ENCODE measurements at regions not wholly inside any gene's neighbourhood (a gene's known extent, or its start where the extent isn't known, plus 50 kb on each side); places are given as distances from the start of the nearest gene placed in this dataset.

DNA sequence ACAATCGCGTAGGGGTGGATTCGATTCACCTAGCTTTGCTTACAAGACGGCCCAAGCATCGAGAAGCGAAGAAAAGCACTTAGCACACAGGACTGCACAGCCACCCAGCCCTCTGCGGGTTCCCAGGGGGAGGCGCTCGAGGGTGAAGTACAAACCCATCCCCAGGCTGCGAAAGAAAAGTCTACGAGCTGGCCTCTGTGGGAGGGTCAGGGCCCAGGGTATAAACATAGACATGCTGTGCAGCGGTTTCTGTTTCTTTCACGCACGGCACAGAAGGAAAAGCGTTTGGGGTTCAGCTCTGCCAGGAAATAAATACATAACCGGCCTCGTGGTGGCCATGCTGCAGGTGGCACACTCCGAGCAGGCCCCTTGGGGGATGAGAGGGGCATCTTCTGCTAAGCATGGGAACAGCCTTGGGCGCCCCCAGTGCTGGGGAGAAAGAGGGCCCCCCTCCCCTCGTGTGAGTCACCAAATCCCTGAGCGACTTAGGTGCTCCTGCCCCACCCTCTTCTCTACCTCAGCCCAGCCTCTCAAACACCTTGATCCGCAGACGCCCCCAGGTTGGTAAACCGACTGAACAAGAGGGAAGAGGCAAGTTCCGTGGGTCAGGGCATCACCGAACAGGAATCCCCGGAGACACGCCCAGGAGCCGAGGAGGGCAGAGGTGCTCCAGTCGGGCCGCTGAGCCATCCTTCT is 91.6 kb upstream of the RIPOR2 start:
- DNase-seq (ENCODE audit: low read depth, low spot score) = no peak

DNA sequence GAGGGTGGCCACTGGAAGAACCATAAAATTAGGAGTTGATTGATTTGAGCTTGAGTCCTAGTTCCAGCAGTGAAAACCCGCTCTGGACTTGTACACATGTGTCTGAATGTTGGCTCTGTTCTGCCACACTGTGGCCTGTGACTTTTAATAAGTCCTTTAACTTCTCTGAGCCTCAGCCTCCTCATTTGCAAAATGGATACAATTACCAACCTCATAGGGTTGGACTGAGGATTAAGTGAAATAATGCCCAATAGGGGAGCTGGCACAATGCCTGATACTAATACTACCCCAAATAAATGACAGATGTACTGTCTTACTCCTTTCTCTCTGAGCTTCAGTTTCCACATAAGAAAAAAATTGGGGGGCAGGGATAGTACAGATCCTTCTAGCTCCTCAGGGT is 92.6 kb upstream of the RIPOR2 start:
- Histone ChIP-seq H3K27me3 (ENCODE audit: insufficient read depth, insufficient read length) (no peaks in the 10 kb centered on the region), H3K36me3 (ENCODE audit: insufficient read depth, insufficient read length, low read length) (no peaks in the 10 kb centered on the region), H3K4me1 (ENCODE audit: insufficient read depth, insufficient read length) (peaks cover 2% of the 10 kb centered on the region), H3K9ac (ENCODE audit: insufficient read length, low read depth) (no peak overlapping the region), H3K4me3 (ENCODE audit: insufficient read length, low read depth) (no peak overlapping the region), H3K9me3 (ENCODE audit: insufficient read depth, low read length) (no peaks in the 10 kb centered on the region)
- no peak for TF ChIP-seq YY1 (IDR thresholded peaks at IDR 0.05; ENCODE audit: insufficient read depth, insufficient read length)
- no peak for TF ChIP-seq ZNF274 (IDR thresholded peaks at IDR 0.05; ENCODE audit: low read depth, low read length)
- TF ChIP-seq SUZ12 (IDR thresholded peaks at IDR 0.05; ENCODE audit: extremely low read depth, insufficient read depth, insufficient read length) = no peak
- no peak for DNase-seq (ENCODE audit: low read depth, low spot score)

More for the DNA sequence above, 91.6 kb upstream of the RIPOR2 start:
- Histone ChIP-seq H3K4me1 (ENCODE audit: insufficient read depth, insufficient read length) (peaks cover 2% of the 10 kb centered on the region), H3K27me3 (ENCODE audit: insufficient read depth, insufficient read length) (no peaks in the 10 kb centered on the region), H3K9ac (ENCODE audit: insufficient read length, low read depth) (no peak overlapping the region), H3K9me3 (ENCODE audit: insufficient read depth, low read length) (no peaks in the 10 kb centered on the region), H3K4me3 (ENCODE audit: insufficient read length, low read depth) (no peak overlapping the region), H3K36me3 (ENCODE audit: insufficient read depth, insufficient read length, low read length) (no peaks in the 10 kb centered on the region)
- TF ChIP-seq ZNF274 (IDR thresholded peaks at IDR 0.05; ENCODE audit: low read depth, low read length) (no peak), SUZ12 (IDR thresholded peaks at IDR 0.05; ENCODE audit: extremely low read depth, insufficient read depth, insufficient read length) (no peak), YY1 (IDR thresholded peaks at IDR 0.05; ENCODE audit: insufficient read depth, insufficient read length) (no peak)

DNA sequence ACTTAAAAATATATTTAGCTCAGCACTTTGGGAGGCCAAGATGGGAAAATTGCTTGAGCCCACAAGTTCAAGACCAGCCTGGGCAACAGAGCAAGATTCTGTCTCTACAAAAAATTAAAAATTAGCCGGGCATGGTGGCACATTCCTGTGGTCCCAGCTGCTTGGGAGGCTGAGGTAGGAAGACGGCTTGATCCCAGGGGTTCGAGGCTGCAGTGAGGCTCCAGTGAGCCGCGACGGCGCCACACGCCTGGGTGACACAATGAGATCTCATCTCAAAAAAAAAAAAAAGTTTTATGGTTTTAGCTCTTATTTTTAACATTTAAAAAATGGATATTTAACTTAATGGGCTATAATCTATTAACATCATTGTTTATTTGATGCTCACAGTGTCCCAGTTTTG is 97.2 kb upstream of the RIPOR2 start:
- no peak for DNase-seq (ENCODE audit: low read depth, low spot score)
- no peaks in the 10 kb centered on the region for H3K27me3 ChIP-seq (ENCODE audit: insufficient read depth, insufficient read length)
- H3K36me3 ChIP-seq (ENCODE audit: insufficient read depth, insufficient read length, low read length) = no peaks in the 10 kb centered on the region
- H3K4me3 ChIP-seq (ENCODE audit: insufficient read length, low read depth) = no peak overlapping the region
- TF ChIP-seq YY1 (IDR thresholded peaks at IDR 0.05; ENCODE audit: insufficient read depth, insufficient read length) (no peak), SUZ12 (IDR thresholded peaks at IDR 0.05; ENCODE audit: extremely low read depth, insufficient read depth, insufficient read length) (no peak), ZNF274 (IDR thresholded peaks at IDR 0.05; ENCODE audit: low read depth, low read length) (no peak)
- H3K9ac ChIP-seq (ENCODE audit: insufficient read length, low read depth) = no peak overlapping the region
- no peaks in the 10 kb centered on the region for H3K9me3 ChIP-seq (ENCODE audit: insufficient read depth, low read length)
- no peaks in the 10 kb centered on the region for H3K4me1 ChIP-seq (ENCODE audit: insufficient read depth, insufficient read length)

DNA sequence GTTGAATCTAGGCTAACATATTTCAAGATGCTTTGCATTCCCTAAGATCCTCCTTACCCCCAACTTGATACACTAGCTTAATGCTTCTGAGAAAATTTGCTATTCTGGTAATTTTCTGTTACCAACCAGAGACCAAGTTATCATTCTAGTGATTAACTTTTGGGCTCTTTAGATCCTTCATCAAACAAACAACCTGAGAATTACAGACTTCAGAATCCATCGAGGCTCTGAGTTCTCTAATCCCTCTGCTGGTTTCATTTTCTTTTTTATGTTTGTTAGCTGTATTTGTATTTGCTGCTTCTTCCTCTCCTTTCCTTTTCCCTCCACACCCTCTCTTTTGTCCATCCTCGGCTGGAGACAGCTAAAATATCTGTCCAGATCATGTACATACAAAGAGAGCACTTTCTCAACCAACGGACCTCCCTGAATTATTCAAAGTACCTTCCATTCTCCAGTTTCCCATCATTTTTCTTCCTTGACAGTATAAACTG is 98.7 kb upstream of the RIPOR2 start:
- Histone ChIP-seq H3K36me3 (ENCODE audit: insufficient read depth, insufficient read length, low read length) (no peaks in the 10 kb centered on the region), H3K9ac (ENCODE audit: insufficient read length, low read depth) (no peak overlapping the region), H3K4me1 (ENCODE audit: insufficient read depth, insufficient read length) (no peaks in the 10 kb centered on the region), H3K4me3 (ENCODE audit: insufficient read length, low read depth) (no peak overlapping the region), H3K9me3 (ENCODE audit: insufficient read depth, low read length) (no peaks in the 10 kb centered on the region), H3K27me3 (ENCODE audit: insufficient read depth, insufficient read length) (no peaks in the 10 kb centered on the region)
- no peak for DNase-seq (ENCODE audit: low read depth, low spot score)
- TF ChIP-seq SUZ12 (IDR thresholded peaks at IDR 0.05; ENCODE audit: extremely low read depth, insufficient read depth, insufficient read length) (no peak), YY1 (IDR thresholded peaks at IDR 0.05; ENCODE audit: insufficient read depth, insufficient read length) (no peak), ZNF274 (IDR thresholded peaks at IDR 0.05; ENCODE audit: low read depth, low read length) (no peak)

DNA sequence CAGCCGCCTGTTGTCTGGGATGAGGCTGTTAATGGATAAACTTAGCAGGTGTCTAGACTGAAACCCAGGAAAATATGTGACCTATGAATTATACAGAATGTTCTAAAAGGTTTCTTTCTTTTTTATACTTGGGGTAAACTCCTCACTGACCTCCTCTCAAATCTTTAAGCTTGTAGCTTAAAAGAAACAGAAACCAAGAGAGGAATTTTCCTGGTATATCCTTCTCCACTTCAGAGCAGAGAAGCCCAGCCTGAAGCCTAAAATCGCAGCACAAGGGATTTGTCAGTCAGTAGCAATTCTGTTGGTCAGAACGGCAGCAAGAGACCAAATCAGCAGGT is 99.4 kb upstream of the RIPOR2 start:
- H3K9ac ChIP-seq (ENCODE audit: insufficient read length, low read depth) = no peak overlapping the region
- H3K4me3 ChIP-seq (ENCODE audit: insufficient read length, low read depth) = no peak overlapping the region
- TF ChIP-seq YY1 (IDR thresholded peaks at IDR 0.05; ENCODE audit: insufficient read depth, insufficient read length) = no peak
- no peak for TF ChIP-seq ZNF274 (IDR thresholded peaks at IDR 0.05; ENCODE audit: low read depth, low read length)
- H3K9me3 ChIP-seq (ENCODE audit: insufficient read depth, low read length) = no peaks in the 10 kb centered on the region
- no peaks in the 10 kb centered on the region for H3K4me1 ChIP-seq (ENCODE audit: insufficient read depth, insufficient read length)
- no peak for DNase-seq (ENCODE audit: low read depth, low spot score)
- no peaks in the 10 kb centered on the region for H3K27me3 ChIP-seq (ENCODE audit: insufficient read depth, insufficient read length)
- H3K36me3 ChIP-seq (ENCODE audit: insufficient read depth, insufficient read length, low read length) = no peaks in the 10 kb centered on the region

DNA sequence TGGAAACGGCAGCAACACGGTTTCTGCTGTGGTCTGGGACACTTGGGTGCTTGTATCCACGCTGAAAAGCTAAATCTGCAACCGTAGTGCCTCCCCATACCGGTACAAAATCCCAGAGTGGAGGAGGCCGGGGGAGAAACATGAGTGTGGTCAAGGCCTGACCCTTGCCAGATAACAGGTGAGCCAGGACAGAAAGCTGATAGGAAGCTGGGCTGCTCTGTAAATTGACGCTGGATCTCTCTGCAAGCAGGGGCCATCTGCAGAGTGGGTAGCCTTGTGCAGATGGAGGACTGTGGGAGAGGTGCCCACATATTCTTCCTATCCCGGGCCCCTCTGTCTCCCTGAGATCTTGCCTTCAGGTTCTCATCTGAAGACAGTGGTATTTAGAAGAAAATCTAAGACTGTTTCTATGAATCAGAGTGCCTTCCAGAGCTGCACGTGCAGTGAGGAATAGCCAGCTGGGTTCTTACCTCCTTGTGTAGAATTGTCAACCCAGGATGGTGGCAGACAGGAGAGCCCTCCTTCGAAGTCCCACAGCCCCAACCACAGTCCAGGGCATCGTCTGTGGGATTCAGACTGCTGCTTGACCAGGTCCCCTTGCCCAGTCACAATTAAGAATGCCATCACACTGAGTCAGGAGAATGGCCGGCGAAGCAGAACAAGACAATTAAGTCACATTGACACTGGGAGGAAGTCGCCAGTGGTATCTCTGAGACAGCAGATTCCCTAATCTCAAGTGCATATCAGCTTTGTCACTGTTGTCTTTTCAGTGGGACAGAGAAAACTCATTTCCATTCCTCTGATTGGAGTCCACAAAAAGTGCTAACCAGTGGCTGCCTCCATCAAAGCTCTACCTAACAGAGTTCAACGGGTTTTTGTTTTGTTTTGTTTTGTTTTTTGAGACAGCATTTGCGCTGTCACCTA is 100.0 kb upstream of the RIPOR2 start:
- no peak overlapping the region for H3K4me3 ChIP-seq (ENCODE audit: insufficient read length, low read depth)
- H3K4me1 ChIP-seq (ENCODE audit: insufficient read depth, insufficient read length) = no peaks in the 10 kb centered on the region

DNA sequence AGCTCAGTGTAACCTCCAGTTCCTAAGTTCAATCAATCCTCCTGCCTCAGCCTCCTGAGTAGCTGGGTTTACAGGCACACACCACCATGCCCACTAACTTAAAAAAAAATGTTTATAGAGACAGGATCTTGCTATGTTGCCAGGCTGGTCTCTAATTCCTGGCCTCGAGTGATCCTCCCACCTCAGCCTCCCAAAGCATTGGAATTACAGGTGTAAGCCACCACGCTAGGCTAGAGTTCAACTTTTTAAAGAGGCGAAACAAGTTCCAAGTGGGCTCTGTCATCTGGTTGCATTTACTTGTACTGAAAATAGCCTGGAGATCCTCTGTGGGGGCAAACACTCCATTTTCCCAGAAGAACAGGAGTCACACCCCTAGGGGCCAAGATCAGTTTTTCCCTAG is 100.7 kb upstream of the RIPOR2 start:
- no peaks in the 10 kb centered on the region for H3K9me3 ChIP-seq (ENCODE audit: insufficient read depth, low read length)
- no peak overlapping the region for H3K9ac ChIP-seq (ENCODE audit: insufficient read length, low read depth)
- no peaks in the 10 kb centered on the region for H3K4me1 ChIP-seq (ENCODE audit: insufficient read depth, insufficient read length)
- no peaks in the 10 kb centered on the region for H3K27me3 ChIP-seq (ENCODE audit: insufficient read depth, insufficient read length)
- no peaks in the 10 kb centered on the region for H3K36me3 ChIP-seq (ENCODE audit: insufficient read depth, insufficient read length, low read length)
- H3K4me3 ChIP-seq (ENCODE audit: insufficient read length, low read depth) = no peak overlapping the region
- TF ChIP-seq ZNF274 (IDR thresholded peaks at IDR 0.05; ENCODE audit: low read depth, low read length) (no peak), YY1 (IDR thresholded peaks at IDR 0.05; ENCODE audit: insufficient read depth, insufficient read length) (no peak), SUZ12 (IDR thresholded peaks at IDR 0.05; ENCODE audit: extremely low read depth, insufficient read depth, insufficient read length) (no peak)
- no peak for DNase-seq (ENCODE audit: low read depth, low spot score)

More for the DNA sequence above, 100.0 kb upstream of the RIPOR2 start:
- DNase-seq (ENCODE audit: low read depth, low spot score) = no peak
- no peaks in the 10 kb centered on the region for H3K27me3 ChIP-seq (ENCODE audit: insufficient read depth, insufficient read length)
- no peak for TF ChIP-seq YY1 (IDR thresholded peaks at IDR 0.05; ENCODE audit: insufficient read depth, insufficient read length)
- no peak for TF ChIP-seq SUZ12 (IDR thresholded peaks at IDR 0.05; ENCODE audit: extremely low read depth, insufficient read depth, insufficient read length)
- TF ChIP-seq ZNF274 (IDR thresholded peaks at IDR 0.05; ENCODE audit: low read depth, low read length) = no peak
- no peaks in the 10 kb centered on the region for H3K9me3 ChIP-seq (ENCODE audit: insufficient read depth, low read length)
- H3K36me3 ChIP-seq (ENCODE audit: insufficient read depth, insufficient read length, low read length) = no peaks in the 10 kb centered on the region
- no peak overlapping the region for H3K9ac ChIP-seq (ENCODE audit: insufficient read length, low read depth)
